Mesodermal cell (in vitro differentiated cells): ENCODE measurements at regions not wholly inside any gene's neighbourhood (a gene's known extent, or its start where the extent isn't known, plus 50 kb on each side); places are given as distances from the start of the nearest gene placed in this dataset.

ENCODE experiments used
- H3K27ac ChIP-seq: 2 replicates; pipeline ENCODE4 v1.7.0; 2013; ENCODE audit warnings: mild to moderate bottlenecking, low read depth, low read length, moderate library complexity; ENCODE audit not compliant: severe bottlenecking
- H3K36me3 ChIP-seq: 2 replicates; pipeline ENCODE4 v1.7.1; 2013; ENCODE audit warnings: mild to moderate bottlenecking, low read length, moderate library complexity; ENCODE audit not compliant: control insufficient read depth, insufficient read depth
- H3K4me1 ChIP-seq: one replicate; pipeline ENCODE4 v1.7.1; 2013; ENCODE audit warnings: mild to moderate bottlenecking, low read length; ENCODE audit not compliant: insufficient read depth, control insufficient read depth, poor library complexity, severe bottlenecking
- H3K4me3 ChIP-seq: 2 replicates; pipeline ENCODE4 v1.7.0; 2013; ENCODE audit warnings: low read length, control low read depth, mild to moderate bottlenecking; ENCODE audit not compliant: insufficient read depth, poor library complexity, severe bottlenecking; ENCODE audit errors: extremely low read depth
- H3K9me3 ChIP-seq: 2 replicates; pipeline ENCODE4 v1.7.1; 2013; ENCODE audit warnings: mild to moderate bottlenecking, low read length, moderate library complexity; ENCODE audit not compliant: control insufficient read depth
- WGBS, 2 experiments: methylation state at CpG; one replicate each; pipeline ENCODE4 v1.1.5; 2013; ENCODE audit warnings: missing lambda C conversion rate in 2 of 2; ENCODE audit not compliant: insufficient coverage in 2 of 2; 5-methylcytosine and 5-hydroxymethylcytosine counted together

DNA sequence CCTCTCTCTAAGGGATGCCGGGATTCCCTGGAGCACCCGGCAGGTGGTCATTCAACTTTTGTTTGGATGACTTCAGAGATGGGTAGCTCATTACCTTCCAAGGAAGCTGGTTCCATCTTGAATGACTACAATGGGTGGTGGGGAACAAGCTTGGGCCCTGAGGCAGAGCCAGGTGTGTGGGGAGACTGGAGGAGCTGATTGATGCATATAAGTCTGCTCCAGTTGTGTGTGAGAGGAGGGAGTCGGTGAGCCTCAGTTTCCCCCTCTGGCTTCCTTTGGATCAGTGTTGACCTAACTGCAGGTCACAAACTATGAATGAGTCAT is 133.8 kb upstream of the ZBTB40 start:
- Histone ChIP-seq H3K9me3 (no peaks in the 10 kb centered on the region), H3K36me3 (no peaks in the 10 kb centered on the region), H3K4me1 (peaks cover 5% of the 10 kb centered on the region), H3K4me3 (no peak overlapping the region), H3K27ac (no peak overlapping the region)
- 81 to 100% methylated on average over 2 of the region's 3 CpGs for WGBS, 2 experiments

DNA sequence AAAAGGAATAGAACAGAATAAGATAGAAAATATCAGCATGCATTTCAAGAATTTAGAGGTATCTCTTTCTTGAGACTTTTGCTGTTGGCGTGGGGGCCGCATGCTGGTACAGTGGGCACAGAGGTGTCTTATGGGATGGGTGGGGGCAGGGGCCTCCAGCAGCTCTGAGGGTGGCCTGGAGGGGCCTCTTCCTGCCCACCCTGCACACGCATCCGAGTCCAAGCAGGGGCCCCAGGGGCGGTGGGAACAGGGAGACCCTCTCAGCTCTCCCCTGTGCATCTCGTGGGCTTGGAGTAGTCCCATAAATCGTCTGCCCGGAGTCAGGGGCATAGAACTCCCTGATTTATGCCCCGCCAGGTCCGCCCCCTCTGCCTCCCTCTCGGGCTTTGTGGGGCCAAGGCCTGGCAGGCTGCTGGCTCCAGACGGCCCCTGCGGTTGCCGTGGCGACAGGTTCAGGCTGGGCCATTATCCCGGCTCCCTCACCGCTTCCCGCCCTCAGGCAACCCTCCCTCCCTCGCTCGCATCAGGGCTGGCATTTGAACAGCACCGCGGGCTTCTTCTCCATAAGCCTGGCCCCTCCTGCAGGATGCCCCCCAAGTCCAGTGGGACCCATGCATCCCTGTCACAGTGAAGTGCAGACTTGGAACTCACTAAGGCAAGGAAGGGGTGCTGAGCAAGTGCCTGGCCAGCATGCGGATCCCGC is 133.2 kb upstream of the ZBTB40 start:
- H3K4me3 ChIP-seq, result no peak overlapping the region
- H3K4me1 ChIP-seq, result peaks cover 5% of the 10 kb centered on the region
- WGBS, 2 experiments, result 30 to 41% methylated on average over 19 to 22 of the region's 24 CpGs
- H3K9me3 ChIP-seq, result no peaks in the 10 kb centered on the region
- H3K27ac ChIP-seq, result no peak overlapping the region
- no peaks in the 10 kb centered on the region for H3K36me3 ChIP-seq

DNA sequence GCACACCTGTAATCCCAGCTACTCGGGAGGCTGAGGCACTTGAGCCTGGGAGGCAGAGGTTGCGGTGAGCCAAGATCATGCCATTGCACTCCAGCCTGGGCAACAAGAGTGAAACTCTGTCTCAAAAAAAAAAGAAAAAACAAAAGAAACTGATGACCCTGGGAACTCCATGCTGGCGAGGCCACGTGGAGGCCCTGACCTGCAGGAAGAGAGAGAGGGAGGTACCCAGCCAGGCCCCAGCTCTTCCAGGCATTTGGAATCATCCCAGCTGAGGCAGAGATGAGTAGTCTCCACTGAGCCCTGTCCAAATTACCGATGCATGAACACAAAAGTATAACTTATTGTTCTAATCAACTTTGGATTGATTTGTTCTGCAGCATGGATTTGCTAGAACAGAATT is 132.0 kb upstream of the ZBTB40 start:
- Histone ChIP-seq H3K27ac (no peak overlapping the region), H3K4me3 (no peak overlapping the region), H3K36me3 (no peaks in the 10 kb centered on the region), H3K9me3 (no peaks in the 10 kb centered on the region), H3K4me1 (peaks cover 5% of the 10 kb centered on the region)
- 82 to 90% methylated on average over 4 of the region's 5 CpGs for WGBS, 2 experiments

DNA sequence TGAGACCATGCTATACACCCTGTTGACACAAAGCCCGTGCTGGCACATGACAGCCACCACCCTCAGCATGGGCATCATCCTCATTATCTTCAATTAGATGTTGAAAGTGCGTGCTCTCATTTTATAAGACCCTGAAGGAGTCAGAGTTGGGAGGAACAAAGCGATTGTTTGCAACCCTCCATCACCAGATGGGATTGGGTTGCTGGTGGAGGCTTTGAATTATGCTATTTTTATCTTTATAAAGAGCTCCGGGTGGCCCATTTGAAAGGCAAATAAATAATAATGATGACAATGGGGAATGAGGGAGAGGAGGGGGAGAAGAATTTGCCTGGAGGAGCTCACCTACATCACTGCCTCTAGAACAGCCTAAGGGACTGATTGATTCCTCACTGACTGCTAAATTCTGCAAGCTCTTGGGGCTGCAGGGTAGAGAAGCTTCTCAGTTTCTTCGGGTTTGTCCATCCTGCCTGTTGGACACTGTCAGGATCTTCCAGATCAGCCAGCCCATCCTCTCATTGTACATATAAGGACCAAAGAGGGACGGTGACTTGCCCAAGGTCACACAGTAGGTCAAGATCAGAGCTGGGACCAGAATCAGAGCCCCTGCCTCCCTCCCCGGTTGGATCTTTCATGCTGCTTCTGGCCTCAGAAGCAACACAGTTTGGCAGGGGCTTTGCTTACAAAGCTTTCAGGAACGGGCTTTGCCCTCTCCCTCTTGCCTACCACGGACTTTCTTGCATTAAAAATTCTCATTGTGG is 130.9 kb upstream of the ZBTB40 start:
- Histone ChIP-seq H3K9me3 (no peaks in the 10 kb centered on the region), H3K4me3 (no peak overlapping the region), H3K36me3 (no peaks in the 10 kb centered on the region), H3K4me1 (peaks cover 5% of the 10 kb centered on the region), H3K27ac (no peak overlapping the region)
- 51 to 76% methylated on average over 4 to 5 of the region's 9 CpGs for WGBS, 2 experiments

DNA sequence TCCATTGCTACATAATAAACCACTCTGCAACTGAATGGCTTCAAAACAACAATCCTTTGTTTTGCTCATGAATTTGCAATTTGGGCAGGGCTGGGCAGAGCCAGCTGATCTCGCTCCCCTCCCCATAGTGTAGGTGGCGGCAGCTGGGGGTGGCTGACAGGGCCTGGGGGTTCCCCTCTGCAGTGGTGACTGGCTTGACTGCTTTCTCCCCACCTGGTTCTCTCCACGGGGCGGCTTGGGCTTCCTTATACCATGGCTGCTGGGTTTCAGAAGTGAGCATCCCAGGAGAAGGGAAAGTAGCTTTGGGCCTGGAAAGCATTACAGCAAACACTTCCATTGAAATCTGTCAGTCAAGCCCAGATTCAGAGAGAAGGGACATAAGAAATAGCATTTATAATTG is 129.7 kb upstream of the ZBTB40 start:
- 100% methylated on average over 1 of the region's 4 CpGs; no CpG with 5 or more reads in 1 of the 2 experiments for WGBS, 2 experiments
- Histone ChIP-seq H3K9me3 (no peaks in the 10 kb centered on the region), H3K4me3 (no peak overlapping the region), H3K4me1 (peaks cover 5% of the 10 kb centered on the region), H3K27ac (no peak overlapping the region), H3K36me3 (no peaks in the 10 kb centered on the region)

DNA sequence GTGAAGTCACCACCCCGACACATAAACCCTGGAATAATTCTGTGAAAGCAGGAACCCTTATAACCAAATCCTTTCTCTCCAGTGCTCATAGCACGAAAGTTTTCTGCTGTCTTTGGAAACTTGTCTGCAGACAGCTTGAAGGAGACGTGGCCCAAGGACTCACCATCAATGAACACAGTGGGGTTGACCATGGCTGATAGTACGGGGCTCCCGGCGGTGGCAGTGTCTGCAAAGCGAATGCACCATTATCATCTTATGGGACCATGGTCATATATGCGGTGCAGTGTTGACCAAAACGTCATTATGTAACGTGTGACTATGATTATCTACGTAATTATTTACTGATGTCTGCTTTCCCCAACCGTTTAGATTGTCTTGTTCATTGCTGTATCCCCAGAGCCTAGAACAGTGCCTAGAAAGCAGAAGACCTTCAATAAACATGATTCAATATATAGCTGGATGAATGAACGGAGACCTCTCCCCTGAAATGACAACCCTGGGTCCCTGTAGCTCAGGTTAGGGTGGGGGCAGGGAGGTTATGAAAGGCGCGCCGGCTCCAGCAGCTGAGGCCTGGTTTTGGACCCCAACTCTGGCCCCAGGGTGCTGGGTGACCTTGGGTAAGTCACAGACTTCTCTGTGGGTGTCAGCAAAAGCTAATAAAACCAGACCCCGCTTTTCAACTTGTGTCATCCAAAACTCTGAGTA is 128.4 kb upstream of the ZBTB40 start:
- no peaks in the 10 kb centered on the region for H3K36me3 ChIP-seq
- 91 to 96% methylated on average over 16 of the region's 17 CpGs for WGBS, 2 experiments
- no peaks in the 10 kb centered on the region for H3K9me3 ChIP-seq
- peaks cover 2% of the 10 kb centered on the region for H3K4me1 ChIP-seq
- no peak overlapping the region for H3K4me3 ChIP-seq
- no peak overlapping the region for H3K27ac ChIP-seq

DNA sequence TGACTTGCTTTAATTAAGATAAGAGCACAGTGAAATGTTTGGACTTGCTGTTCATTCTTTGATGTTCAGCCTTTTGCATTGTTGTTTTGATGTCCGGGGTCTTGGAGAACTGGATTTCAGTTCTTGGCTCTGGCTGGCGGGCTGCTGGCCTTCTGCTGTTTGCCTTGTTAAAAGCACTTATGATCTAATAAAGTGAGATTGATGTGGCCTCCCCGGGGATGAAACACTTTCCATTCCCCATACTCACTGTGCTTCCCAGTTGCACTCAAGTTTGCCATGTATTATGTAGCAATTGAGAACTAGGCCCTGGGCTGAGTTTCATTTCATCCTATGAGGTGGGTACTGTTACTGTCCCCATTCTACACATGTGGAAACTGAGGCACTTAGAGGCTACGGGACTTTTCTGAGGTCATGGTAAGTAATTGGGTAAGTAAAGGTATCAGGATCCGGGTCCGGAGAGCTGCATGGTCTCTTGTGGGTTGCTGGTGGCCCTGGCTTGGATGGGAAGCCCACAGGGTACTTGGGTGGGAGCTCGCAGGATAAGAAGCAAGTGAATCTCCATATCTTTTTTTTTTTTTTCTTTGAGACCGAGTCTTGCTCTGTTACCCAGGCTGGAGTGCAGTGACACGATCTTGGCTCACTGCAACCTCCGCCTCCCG is 127.7 kb upstream of the ZBTB40 start:
- no peaks in the 10 kb centered on the region for H3K9me3 ChIP-seq
- H3K27ac ChIP-seq, result no peak overlapping the region
- 91 to 92% methylated on average over 5 to 8 of the region's 11 CpGs for WGBS, 2 experiments
- no peaks in the 10 kb centered on the region for H3K4me1 ChIP-seq
- no peak overlapping the region for H3K4me3 ChIP-seq
- no peaks in the 10 kb centered on the region for H3K36me3 ChIP-seq

DNA sequence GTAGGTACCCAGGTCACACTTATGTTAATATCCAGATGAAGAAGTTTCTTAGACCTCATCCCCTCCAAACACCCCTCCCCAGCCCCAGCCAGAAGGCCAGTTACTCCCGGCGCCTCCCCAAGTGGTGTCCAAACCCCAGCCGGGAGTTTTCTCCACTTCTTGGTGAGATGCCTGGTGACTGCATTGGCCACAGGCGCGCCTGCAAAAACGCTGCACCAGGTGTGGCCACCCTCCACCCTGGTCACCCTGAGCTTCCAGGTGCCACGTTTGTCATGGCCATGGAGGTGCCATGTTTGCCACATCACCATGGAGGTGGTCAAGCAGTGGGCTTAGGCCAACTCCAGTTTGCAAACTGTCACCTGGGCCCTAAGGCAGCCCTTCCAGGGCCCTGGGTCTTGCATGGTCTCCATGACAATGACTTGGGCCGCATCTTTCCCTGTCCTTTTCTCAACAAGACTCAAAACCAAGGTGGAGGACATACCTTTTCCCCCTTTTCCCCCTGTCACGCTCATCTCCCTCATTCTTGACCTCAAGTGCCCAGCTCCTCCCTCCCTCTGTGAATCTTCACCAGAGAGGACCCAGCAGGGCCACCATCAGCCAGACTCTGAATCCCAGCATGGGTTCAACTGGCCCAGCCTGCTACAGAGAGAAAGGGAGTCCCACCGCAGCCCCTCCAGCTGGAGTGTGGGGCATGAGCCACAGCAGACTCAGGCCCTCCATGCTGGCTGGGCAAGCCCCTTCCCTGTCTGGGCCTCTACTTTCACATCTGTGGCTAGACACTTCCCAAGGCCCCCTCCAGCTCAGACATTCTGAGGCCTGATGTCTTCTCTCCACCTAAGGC is 125.9 kb upstream of the ZBTB40 start:
- H3K4me1 ChIP-seq, result no peaks in the 10 kb centered on the region
- no peak overlapping the region for H3K4me3 ChIP-seq
- 93 to 94% methylated on average over 10 of the region's 10 CpGs for WGBS, 2 experiments
- no peaks in the 10 kb centered on the region for H3K9me3 ChIP-seq
- no peak overlapping the region for H3K27ac ChIP-seq
- no peaks in the 10 kb centered on the region for H3K36me3 ChIP-seq

DNA sequence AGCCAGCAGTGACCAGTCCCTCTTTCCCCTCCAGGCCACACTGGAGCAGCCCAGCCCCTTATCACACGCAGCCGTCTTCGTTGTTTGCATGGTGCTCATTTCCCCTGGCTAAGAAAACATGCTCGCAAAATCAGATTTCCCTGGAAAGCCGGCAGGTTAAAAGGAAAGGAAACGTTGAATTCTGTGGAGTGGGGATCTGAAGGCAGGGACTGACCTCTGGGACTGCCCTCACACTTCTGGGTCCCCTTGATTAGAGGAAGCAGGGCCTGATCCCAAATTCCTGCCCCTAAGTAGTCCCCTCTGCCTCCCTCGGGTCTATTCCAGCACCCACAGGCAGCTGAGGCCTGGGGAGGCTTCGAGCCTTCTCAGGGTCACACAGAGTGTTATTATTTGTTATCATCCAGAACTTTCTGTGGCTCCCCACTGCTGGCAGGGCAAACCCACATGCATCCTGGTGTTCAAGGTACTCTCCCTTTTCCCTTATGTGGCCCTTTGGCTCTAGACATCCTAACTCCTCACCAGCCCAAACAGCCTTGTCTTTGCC is 125.2 kb upstream of the ZBTB40 start:
- Histone ChIP-seq H3K4me1 (peaks cover 2% of the 10 kb centered on the region), H3K27ac (no peak overlapping the region), H3K4me3 (no peak overlapping the region), H3K36me3 (no peaks in the 10 kb centered on the region), H3K9me3 (no peaks in the 10 kb centered on the region)
- 85 to 93% methylated on average over 7 to 8 of the region's 8 CpGs for WGBS, 2 experiments

DNA sequence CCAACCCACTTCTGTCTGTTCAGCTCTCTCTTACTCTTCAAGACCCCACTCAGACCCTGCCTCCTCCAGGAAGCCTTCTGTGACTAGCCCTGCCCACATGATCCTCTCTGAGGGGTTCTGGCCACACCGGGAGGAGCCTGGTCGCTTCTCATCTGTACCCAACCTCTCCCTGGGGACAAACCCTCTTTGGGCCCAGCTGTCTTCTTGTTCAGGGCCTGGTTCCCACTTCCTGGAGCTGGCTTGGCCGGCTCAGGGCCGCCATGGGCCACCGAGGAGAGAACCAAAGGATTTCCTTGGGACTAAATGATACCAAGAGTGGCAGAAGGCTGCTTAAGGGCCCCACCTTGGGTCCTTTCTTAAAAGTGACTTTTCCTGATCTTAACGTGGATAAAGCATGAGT is 124.7 kb upstream of the ZBTB40 start:
- Histone ChIP-seq H3K9me3 (no peaks in the 10 kb centered on the region), H3K4me3 (no peak overlapping the region), H3K36me3 (no peaks in the 10 kb centered on the region), H3K27ac (no peak overlapping the region), H3K4me1 (peaks cover 6% of the 10 kb centered on the region)
- WGBS, 2 experiments, result 84 to 90% methylated on average over 6 of the region's 6 CpGs
